Stimulated activated naive B cell treated with anti-CD40 and anti-IgM and Interleukin-4, amounts not matched to agents 10 μg/mL and 1 μg/mL and 100 μg/mL, for 72 hours (primary cell): ENCODE measurements at regions not wholly inside any gene's neighbourhood (a gene's known extent, or its start where the extent isn't known, plus 50 kb on each side); places are given as distances from the start of the nearest gene placed in this dataset.
A peak's percentile ranks its signal among the peaks of the same experiment; 100 is the strongest.

Source experiments
- ATAC-seq, 2 donors: fragments of 150-1000 bp; cut with Tn5 transposase; replicated peaks; 2 replicates each; pipeline ENCODE4 v1.10.0; 2021; ENCODE audit warnings: moderate library complexity in 1 of 2
- DNase-seq: peaks from one replicate; pipeline ENCODE4 v3.0.0; 2021
- H3K27ac Mint-ChIP-seq: one replicate; pipeline ENCODE4 v1.8.0; 2022; ENCODE audit warnings: mild to moderate bottlenecking, mixed read lengths
- H3K27me3 Mint-ChIP-seq, 2 donors: one replicate each; pipeline ENCODE4 v1.8.0; 2022; ENCODE audit warnings: mixed read lengths in 2 of 2
- H3K36me3 Mint-ChIP-seq, 2 donors: one replicate each; pipeline ENCODE4 v1.8.0; 2022; ENCODE audit warnings: mixed read lengths in 2 of 2, mild to moderate bottlenecking in 1 of 2
- H3K4me1 Mint-ChIP-seq, 2 donors: one replicate each; pipeline ENCODE4 v1.8.0; 2022; ENCODE audit warnings: mixed read lengths in 2 of 2, mild to moderate bottlenecking in 1 of 2
- H3K4me3 Mint-ChIP-seq, 2 donors: one replicate each; pipeline ENCODE4 v1.8.0; 2022; ENCODE audit warnings: mild to moderate bottlenecking in 2 of 2, mixed read lengths in 2 of 2, moderate library complexity in 1 of 2
- H3K9me3 Mint-ChIP-seq, 2 donors: one replicate each; pipeline ENCODE4 v1.8.0; 2022; ENCODE audit warnings: mixed read lengths in 2 of 2, mild to moderate bottlenecking in 1 of 2

DNA sequence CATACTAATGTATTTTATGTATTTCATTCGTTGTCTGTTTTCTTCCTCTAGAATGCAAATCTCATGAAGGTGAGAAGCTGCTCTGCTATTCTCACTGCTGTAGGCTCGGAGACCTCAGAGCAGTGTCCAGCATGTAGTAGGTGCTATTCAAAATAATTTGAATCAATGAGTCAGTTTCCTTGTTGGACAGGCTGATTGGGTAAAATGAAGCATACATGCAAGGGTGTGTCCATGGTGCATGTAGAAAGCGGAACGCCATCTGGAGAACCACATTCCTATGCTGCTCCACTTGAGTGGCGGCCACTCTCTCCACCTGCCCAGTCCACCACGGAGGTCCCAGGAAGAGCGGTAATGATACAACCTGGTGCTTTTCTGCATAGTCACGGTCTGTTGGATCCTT lies 412.1 kb downstream of the QKI start:
- DNase-seq (no peak), ATAC-seq (no peak)
- peak overlapping the region; percentile 45 for H3K27ac Mint-ChIP-seq
- peaks cover 6% of the 10 kb centered on the region in 2 donors for H3K4me1 Mint-ChIP-seq
- H3K9me3 Mint-ChIP-seq, result peaks cover 0 to 2% of the 10 kb centered on the region in 2 donors
- H3K36me3 Mint-ChIP-seq, result no peaks in the 10 kb centered on the region
- peaks cover 11 to 31% of the 10 kb centered on the region in 2 donors for H3K27me3 Mint-ChIP-seq
- H3K4me3 Mint-ChIP-seq, result no peak overlapping the region

GRCh38 chr6:163825033-163825432 lies 410.5 kb downstream of the QKI start:
- H3K9me3 Mint-ChIP-seq, result peaks cover 0 to 2% of the 10 kb centered on the region in 2 donors
- H3K4me3 Mint-ChIP-seq, result no peak overlapping the region
- ATAC-seq (no peak), DNase-seq (no peak)
- H3K27ac Mint-ChIP-seq, result no peak overlapping the region
- no peaks in the 10 kb centered on the region for H3K36me3 Mint-ChIP-seq
- H3K4me1 Mint-ChIP-seq, result peaks cover 6% of the 10 kb centered on the region in 2 donors
- H3K27me3 Mint-ChIP-seq, result peaks cover 8 to 36% of the 10 kb centered on the region in 2 donors

DNA sequence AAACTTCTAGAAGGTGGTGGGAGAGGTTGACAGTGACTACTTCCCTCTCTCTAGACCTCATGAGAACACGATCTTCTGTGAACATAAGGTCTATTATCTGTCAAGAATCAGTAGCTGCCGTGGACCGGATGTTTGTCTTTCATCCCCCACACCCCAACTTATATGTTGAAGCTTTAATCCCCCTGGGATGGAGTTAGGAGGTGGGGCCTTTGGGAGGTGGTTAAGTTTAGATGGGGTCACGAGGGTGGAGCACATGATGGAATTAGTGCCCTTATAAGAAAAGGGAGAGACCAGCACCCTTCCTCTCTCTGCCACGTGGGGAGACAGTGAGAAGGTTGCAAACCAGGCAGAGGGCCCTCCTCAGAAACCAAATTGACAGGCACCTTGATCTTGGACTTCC lies 409.1 kb downstream of the QKI start:
- Mint-ChIP-seq H3K4me3 (no peak overlapping the region), H3K27me3 (peaks cover 7 to 36% of the 10 kb centered on the region in 2 donors), H3K9me3 (peaks cover 0 to 2% of the 10 kb centered on the region in 2 donors), H3K4me1 (peaks cover 6% of the 10 kb centered on the region in 2 donors), H3K27ac (no peak overlapping the region), H3K36me3 (no peaks in the 10 kb centered on the region)
- ATAC-seq, result no peak
- no peak for DNase-seq

GRCh38 chr6:163820745-163821458 lies 406.4 kb downstream of the QKI start:
- peaks cover 3% of the 10 kb centered on the region in 2 donors for H3K9me3 Mint-ChIP-seq
- H3K36me3 Mint-ChIP-seq, result no peaks in the 10 kb centered on the region
- peaks cover 0 to 39% of the 10 kb centered on the region in 2 donors for H3K27me3 Mint-ChIP-seq
- peaks cover 2 to 6% of the 10 kb centered on the region in 2 donors for H3K4me1 Mint-ChIP-seq
- ATAC-seq, result no peak
- H3K27ac Mint-ChIP-seq, result no peak overlapping the region
- DNase-seq, result no peak
- H3K4me3 Mint-ChIP-seq, result no peak overlapping the region

DNA sequence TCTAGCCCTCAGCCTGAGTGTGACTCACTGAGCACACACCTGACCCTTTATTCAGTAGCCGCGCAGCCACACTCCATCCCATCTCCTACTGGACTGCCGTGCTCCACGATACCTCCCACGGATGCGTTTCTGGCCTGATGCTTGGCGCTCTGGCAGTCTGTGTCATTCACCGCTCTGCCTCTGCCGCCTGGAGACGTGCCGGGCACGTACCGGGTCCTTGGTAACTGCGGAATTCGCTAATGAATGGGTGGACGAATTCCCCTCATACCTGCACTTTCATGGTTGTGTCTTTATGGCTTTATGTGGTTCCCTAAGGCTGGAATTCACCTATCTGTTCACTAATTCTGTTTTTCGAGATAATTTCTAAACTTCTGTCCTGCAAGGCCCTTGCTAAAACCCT lies 405.7 kb downstream of the QKI start:
- DNase-seq, result no peak
- Mint-ChIP-seq H3K36me3 (no peaks in the 10 kb centered on the region), H3K4me3 (no peak overlapping the region), H3K9me3 (peaks cover 3% of the 10 kb centered on the region in 2 donors), H3K27me3 (peaks cover 0 to 36% of the 10 kb centered on the region in 2 donors), H3K27ac (no peak overlapping the region), H3K4me1 (peaks cover 2 to 7% of the 10 kb centered on the region in 2 donors)
- ATAC-seq, result no peak

GRCh38 chr6:163818719-163819118 lies 404.2 kb downstream of the QKI start:
- ATAC-seq, result no peak
- peaks cover 13 to 22% of the 10 kb centered on the region in 2 donors for H3K4me1 Mint-ChIP-seq
- DNase-seq, result no peak
- H3K4me3 Mint-ChIP-seq, result no peak overlapping the region
- no peak overlapping the region for H3K27ac Mint-ChIP-seq
- H3K36me3 Mint-ChIP-seq, result no peaks in the 10 kb centered on the region
- peaks cover 5 to 8% of the 10 kb centered on the region in 2 donors for H3K9me3 Mint-ChIP-seq
- peaks cover 0 to 32% of the 10 kb centered on the region in 2 donors for H3K27me3 Mint-ChIP-seq

- Mint-ChIP-seq H3K27ac (no peak overlapping the region), H3K36me3 (no peaks in the 10 kb centered on the region), H3K4me1 (peaks cover 17 to 26% of the 10 kb centered on the region in 2 donors), H3K9me3 (peaks cover 3 to 8% of the 10 kb centered on the region in 2 donors), H3K27me3 (peaks cover 0 to 27% of the 10 kb centered on the region in 2 donors), H3K4me3 (no peak overlapping the region)
- DNase-seq (no peak), ATAC-seq (no peak)
Observed at GRCh38 chr6:163816441-163816840, 401.9 kb downstream of the QKI start.

GRCh38 chr6:163815796-163816195 lies 401.3 kb downstream of the QKI start:
- no peaks in the 10 kb centered on the region for H3K36me3 Mint-ChIP-seq
- peaks cover 3 to 8% of the 10 kb centered on the region in 2 donors for H3K9me3 Mint-ChIP-seq
- ATAC-seq, result no peak
- H3K27me3 Mint-ChIP-seq, result peaks cover 0 to 25% of the 10 kb centered on the region in 2 donors
- H3K4me3 Mint-ChIP-seq, result no peak overlapping the region
- no peak overlapping the region for H3K27ac Mint-ChIP-seq
- peaks cover 17 to 26% of the 10 kb centered on the region in 2 donors for H3K4me1 Mint-ChIP-seq
- no peak for DNase-seq

DNA sequence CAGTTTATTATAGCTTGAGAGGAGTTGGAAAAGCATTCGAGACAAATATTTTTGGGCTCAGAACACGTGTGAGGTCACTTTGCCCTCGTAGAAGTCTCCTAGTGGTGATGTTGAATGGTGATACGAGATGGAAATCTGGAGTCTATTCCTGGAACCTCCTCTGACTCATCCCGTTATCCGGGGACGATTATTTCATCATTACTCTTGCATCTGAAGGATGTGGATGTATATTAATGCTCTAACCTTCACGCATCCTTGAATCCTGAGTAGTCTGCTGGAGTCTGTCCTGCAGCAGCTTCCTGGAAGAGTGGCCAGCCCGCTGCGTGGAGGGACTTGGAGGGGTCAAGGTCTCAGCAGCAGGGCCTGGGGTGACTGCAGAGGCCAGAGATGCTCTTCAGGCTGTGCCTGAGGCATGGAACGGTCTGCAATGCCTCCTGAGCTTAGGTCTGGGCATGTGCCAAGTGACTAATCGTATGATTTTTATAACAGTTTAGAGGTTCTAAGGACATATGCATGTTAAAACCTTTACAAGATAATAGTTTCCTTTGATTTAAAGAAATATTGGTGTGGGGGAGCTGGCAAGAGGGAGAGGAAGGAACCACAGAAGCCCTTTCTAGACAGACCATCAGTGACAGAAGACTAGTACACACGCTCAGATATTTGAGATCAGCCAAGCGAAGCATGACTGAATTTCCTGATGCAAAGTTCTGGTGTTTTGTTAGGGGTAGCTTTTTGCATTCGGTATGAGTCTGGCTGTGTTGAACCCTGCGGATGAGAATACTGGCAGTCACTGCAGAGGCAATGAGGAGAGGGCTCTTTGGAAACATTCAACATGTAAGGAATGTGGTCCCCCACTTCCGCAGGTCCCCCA lies 400.2 kb downstream of the QKI start:
- no peak for DNase-seq
- peaks cover 3 to 8% of the 10 kb centered on the region in 2 donors for H3K9me3 Mint-ChIP-seq
- H3K4me1 Mint-ChIP-seq, result peaks cover 17 to 26% of the 10 kb centered on the region in 2 donors
- H3K36me3 Mint-ChIP-seq, result no peaks in the 10 kb centered on the region
- no peak overlapping the region for H3K4me3 Mint-ChIP-seq
- peaks cover 0 to 18% of the 10 kb centered on the region in 2 donors for H3K27me3 Mint-ChIP-seq
- H3K27ac Mint-ChIP-seq, result no peak overlapping the region
- peak in 1 of 2 donors; percentile 61 for ATAC-seq

DNA sequence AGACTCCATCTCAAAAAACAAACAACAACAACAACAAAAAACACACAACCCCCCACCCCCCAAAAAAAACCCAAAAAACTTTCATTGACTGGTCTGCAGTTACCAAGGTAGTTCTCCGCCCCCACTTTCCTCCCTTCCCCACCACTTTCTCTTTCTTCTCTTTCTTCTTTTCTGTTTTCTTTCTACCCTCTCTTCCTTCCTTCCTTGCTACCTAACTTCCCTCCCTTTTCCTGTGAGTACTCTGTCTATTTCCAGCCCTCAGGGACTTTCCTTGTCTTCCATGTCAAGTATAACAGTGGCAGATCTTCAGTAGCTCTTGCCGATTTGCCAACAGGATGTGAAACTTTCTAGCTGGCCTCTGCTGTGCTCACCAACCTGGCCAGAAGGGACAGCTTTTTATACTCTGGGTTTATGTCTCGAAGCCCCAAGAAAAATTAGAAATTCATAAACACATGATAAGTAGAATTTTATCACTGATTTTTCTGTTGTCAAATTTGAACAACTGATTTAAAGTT lies 399.5 kb downstream of the QKI start:
- Mint-ChIP-seq H3K4me3 (peak overlapping the region; percentile 6 to 58), H3K4me1 (peaks cover 17 to 26% of the 10 kb centered on the region in 2 donors), H3K36me3 (no peaks in the 10 kb centered on the region), H3K27me3 (peaks cover 0 to 18% of the 10 kb centered on the region in 2 donors), H3K27ac (peak overlapping the region; percentile 9), H3K9me3 (peaks cover 3 to 8% of the 10 kb centered on the region in 2 donors)
- ATAC-seq, result peak; percentile 56 to 74
- no peak for DNase-seq

DNA sequence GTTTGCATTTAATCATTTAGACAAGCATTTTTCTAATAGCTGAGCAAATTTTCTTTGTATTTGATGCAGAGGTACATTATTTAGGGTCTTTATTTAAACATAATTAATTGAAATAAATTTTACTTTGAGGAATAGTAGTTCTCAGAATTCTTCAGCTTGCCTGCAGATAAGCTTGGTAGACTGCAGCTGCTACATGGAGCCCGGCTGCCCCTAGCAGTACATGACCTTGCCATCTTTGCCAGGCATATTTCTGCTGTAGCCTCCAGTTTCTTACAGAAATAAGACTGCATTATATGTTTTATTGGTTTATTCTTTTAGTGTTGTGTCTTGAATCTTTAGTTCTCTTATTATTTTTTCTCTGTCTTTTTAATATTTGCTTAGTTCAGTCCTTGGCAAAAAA lies 396.8 kb downstream of the QKI start:
- H3K36me3 Mint-ChIP-seq, result no peaks in the 10 kb centered on the region
- H3K9me3 Mint-ChIP-seq, result peaks cover 3 to 4% of the 10 kb centered on the region in 2 donors
- peaks cover 0 to 21% of the 10 kb centered on the region in 2 donors for H3K27me3 Mint-ChIP-seq
- no peak overlapping the region for H3K27ac Mint-ChIP-seq
- no peak for ATAC-seq
- DNase-seq, result no peak
- H3K4me1 Mint-ChIP-seq, result peaks cover 17 to 26% of the 10 kb centered on the region in 2 donors
- no peak overlapping the region for H3K4me3 Mint-ChIP-seq

- no peak for DNase-seq
- Mint-ChIP-seq H3K9me3 (peaks cover 3 to 4% of the 10 kb centered on the region in 2 donors), H3K4me3 (no peak overlapping the region), H3K36me3 (no peaks in the 10 kb centered on the region), H3K27me3 (peaks cover 0 to 14% of the 10 kb centered on the region in 2 donors), H3K27ac (no peak overlapping the region), H3K4me1 (peaks cover 11 to 16% of the 10 kb centered on the region in 2 donors)
- ATAC-seq, result no peak
Observed at GRCh38 chr6:163809364-163809763, 394.8 kb downstream of the QKI start.

- DNase-seq, result no peak
- H3K36me3 Mint-ChIP-seq, result no peaks in the 10 kb centered on the region
- peaks cover under 1 to 2% of the 10 kb centered on the region in 2 donors for H3K9me3 Mint-ChIP-seq
- peaks cover 6 to 11% of the 10 kb centered on the region in 2 donors for H3K4me1 Mint-ChIP-seq
- peaks cover 0 to 14% of the 10 kb centered on the region in 2 donors for H3K27me3 Mint-ChIP-seq
- no peak for ATAC-seq
- H3K27ac Mint-ChIP-seq, result no peak overlapping the region
- H3K4me3 Mint-ChIP-seq, result no peak overlapping the region
Observed at GRCh38 chr6:163808871-163809270, 394.4 kb downstream of the QKI start.

- Mint-ChIP-seq H3K27ac (no peak overlapping the region), H3K4me3 (no peak overlapping the region), H3K9me3 (peaks cover 0 to 2% of the 10 kb centered on the region in 2 donors)
Observed at GRCh38 chr6:163808231-163808630, 393.7 kb downstream of the QKI start.

More at GRCh38 chr6:163808231-163808630, 393.7 kb downstream of the QKI start:
- Mint-ChIP-seq H3K36me3 (no peaks in the 10 kb centered on the region), H3K4me1 (peaks cover 3 to 5% of the 10 kb centered on the region in 2 donors), H3K27me3 (peaks cover 0 to 14% of the 10 kb centered on the region in 2 donors)
- ATAC-seq, result no peak
- no peak for DNase-seq
